ENCODE measurements at regions not wholly inside any gene's neighbourhood (a gene's known extent, or its start where the extent isn't known, plus 50 kb on each side); places are given as distances from the start of the nearest gene placed in this dataset.

DNA sequence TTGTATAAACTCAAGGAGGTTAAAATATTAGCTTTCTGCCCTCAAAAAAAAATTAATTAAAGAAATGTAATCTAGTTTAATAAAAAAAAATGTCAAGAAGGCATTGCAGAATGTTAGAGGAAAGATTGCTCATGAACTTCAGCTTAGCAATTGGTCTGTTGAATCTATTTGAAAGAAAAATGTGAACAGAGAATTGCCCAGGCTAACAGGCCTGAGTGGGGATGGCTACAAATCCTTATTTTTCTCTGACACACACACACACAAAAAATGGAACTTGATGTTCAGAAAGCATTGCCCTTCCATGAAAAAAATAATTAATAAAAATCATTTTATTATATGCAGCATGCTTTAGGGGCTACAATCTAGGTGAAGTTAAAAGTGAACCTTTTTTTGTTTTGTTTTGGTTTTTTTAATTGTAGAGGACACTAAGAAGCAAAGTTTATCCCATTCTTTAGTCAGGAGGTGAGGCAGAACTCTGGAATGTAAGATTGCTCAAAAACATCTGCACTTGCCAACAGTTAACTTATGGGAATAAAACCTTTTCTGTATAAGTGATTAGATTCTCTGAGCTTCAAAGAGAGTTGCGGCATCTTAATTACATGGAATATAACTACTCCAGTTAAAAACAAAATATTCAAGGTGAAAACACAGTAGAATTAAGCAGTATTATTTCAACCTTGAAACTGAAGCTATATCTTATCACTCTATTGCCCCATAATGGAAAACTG is 658.5 kb upstream of the ADGRL2 start:
- H3K36me3 ChIP-seq (ENCODE audit: control insufficient read depth in 5 of 5, insufficient read depth in 5 of 5, low read length in 5 of 5): no peaks in the 10 kb centered on the region
- no peak overlapping the region for H3K9ac ChIP-seq (ENCODE audit: low read length in 5 of 5)
- peaks cover 0 to 14% (median 0%) of the 10 kb centered on the region in 5 donors for H3K4me1 ChIP-seq (ENCODE audit: control insufficient read depth in 5 of 5, insufficient read depth in 5 of 5, low read length in 5 of 5)
- H3K27me3 ChIP-seq (ENCODE audit: control insufficient read depth in 5 of 5, insufficient read depth in 4 of 5, low read length in 5 of 5): no peaks in the 10 kb centered on the region
- no peak overlapping the region for H3K4me3 ChIP-seq (ENCODE audit: low read depth in 1 of 5, low read length in 5 of 5)
- no peaks in the 10 kb centered on the region for H3K9me3 ChIP-seq (ENCODE audit: control insufficient read depth in 5 of 5, low read length in 5 of 5)
- H3K27ac ChIP-seq (ENCODE audit: low read depth, low read length): no peak overlapping the region

- H3K36me3 ChIP-seq (ENCODE audit: control insufficient read depth in 5 of 5, insufficient read depth in 5 of 5, low read length in 5 of 5): no peaks in the 10 kb centered on the region
- H3K9ac ChIP-seq (ENCODE audit: low read length in 5 of 5): no peak overlapping the region
- no peak overlapping the region for H3K4me3 ChIP-seq (ENCODE audit: low read depth in 1 of 5, low read length in 5 of 5)
- no peaks in the 10 kb centered on the region for H3K9me3 ChIP-seq (ENCODE audit: control insufficient read depth in 5 of 5, low read length in 5 of 5)
- no peak overlapping the region for H3K27ac ChIP-seq (ENCODE audit: low read depth, low read length)
- no peaks in the 10 kb centered on the region for H3K4me1 ChIP-seq (ENCODE audit: control insufficient read depth in 5 of 5, insufficient read depth in 5 of 5, low read length in 5 of 5)
- no peaks in the 10 kb centered on the region for H3K27me3 ChIP-seq (ENCODE audit: control insufficient read depth in 5 of 5, insufficient read depth in 4 of 5, low read length in 5 of 5)
These were observed 665.2 kb upstream of the ADGRL2 start for GRCh38 chr1:81135524-81135923.

- Histone ChIP-seq H3K4me1 (ENCODE audit: control insufficient read depth in 5 of 5, insufficient read depth in 5 of 5, low read length in 5 of 5) (no peaks in the 10 kb centered on the region), H3K4me3 (ENCODE audit: low read depth in 1 of 5, low read length in 5 of 5) (no peak overlapping the region), H3K36me3 (ENCODE audit: control insufficient read depth in 5 of 5, insufficient read depth in 5 of 5, low read length in 5 of 5) (no peaks in the 10 kb centered on the region), H3K9ac (ENCODE audit: low read length in 5 of 5) (no peak overlapping the region), H3K9me3 (ENCODE audit: control insufficient read depth in 5 of 5, low read length in 5 of 5) (no peaks in the 10 kb centered on the region), H3K27me3 (ENCODE audit: control insufficient read depth in 5 of 5, insufficient read depth in 4 of 5, low read length in 5 of 5) (no peaks in the 10 kb centered on the region), H3K27ac (ENCODE audit: low read depth, low read length) (no peak overlapping the region)
These were observed 671.0 kb upstream of the ADGRL2 start for GRCh38 chr1:81129776-81130175.

GRCh38 chr1:81129366-81129765 is 671.4 kb upstream of the ADGRL2 start:
- H3K4me3 ChIP-seq (ENCODE audit: low read depth in 1 of 5, low read length in 5 of 5): no peak overlapping the region
- no peaks in the 10 kb centered on the region for H3K27me3 ChIP-seq (ENCODE audit: control insufficient read depth in 5 of 5, insufficient read depth in 4 of 5, low read length in 5 of 5)
- no peaks in the 10 kb centered on the region for H3K4me1 ChIP-seq (ENCODE audit: control insufficient read depth in 5 of 5, insufficient read depth in 5 of 5, low read length in 5 of 5)
- no peak overlapping the region for H3K9ac ChIP-seq (ENCODE audit: low read length in 5 of 5)
- H3K27ac ChIP-seq (ENCODE audit: low read depth, low read length): no peak overlapping the region
- H3K9me3 ChIP-seq (ENCODE audit: control insufficient read depth in 5 of 5, low read length in 5 of 5): no peaks in the 10 kb centered on the region
- no peaks in the 10 kb centered on the region for H3K36me3 ChIP-seq (ENCODE audit: control insufficient read depth in 5 of 5, insufficient read depth in 5 of 5, low read length in 5 of 5)

- no peaks in the 10 kb centered on the region for H3K27me3 ChIP-seq (ENCODE audit: control insufficient read depth in 5 of 5, insufficient read depth in 4 of 5, low read length in 5 of 5)
- H3K36me3 ChIP-seq (ENCODE audit: control insufficient read depth in 5 of 5, insufficient read depth in 5 of 5, low read length in 5 of 5): no peaks in the 10 kb centered on the region
- H3K4me3 ChIP-seq (ENCODE audit: low read depth in 1 of 5, low read length in 5 of 5): no peak overlapping the region
- no peak overlapping the region for H3K27ac ChIP-seq (ENCODE audit: low read depth, low read length)
- no peak overlapping the region for H3K9ac ChIP-seq (ENCODE audit: low read length in 5 of 5)
- H3K9me3 ChIP-seq (ENCODE audit: control insufficient read depth in 5 of 5, low read length in 5 of 5): no peaks in the 10 kb centered on the region
- H3K4me1 ChIP-seq (ENCODE audit: control insufficient read depth in 5 of 5, insufficient read depth in 5 of 5, low read length in 5 of 5): no peaks in the 10 kb centered on the region
These were observed 672.7 kb upstream of the ADGRL2 start for GRCh38 chr1:81128079-81128478.

DNA sequence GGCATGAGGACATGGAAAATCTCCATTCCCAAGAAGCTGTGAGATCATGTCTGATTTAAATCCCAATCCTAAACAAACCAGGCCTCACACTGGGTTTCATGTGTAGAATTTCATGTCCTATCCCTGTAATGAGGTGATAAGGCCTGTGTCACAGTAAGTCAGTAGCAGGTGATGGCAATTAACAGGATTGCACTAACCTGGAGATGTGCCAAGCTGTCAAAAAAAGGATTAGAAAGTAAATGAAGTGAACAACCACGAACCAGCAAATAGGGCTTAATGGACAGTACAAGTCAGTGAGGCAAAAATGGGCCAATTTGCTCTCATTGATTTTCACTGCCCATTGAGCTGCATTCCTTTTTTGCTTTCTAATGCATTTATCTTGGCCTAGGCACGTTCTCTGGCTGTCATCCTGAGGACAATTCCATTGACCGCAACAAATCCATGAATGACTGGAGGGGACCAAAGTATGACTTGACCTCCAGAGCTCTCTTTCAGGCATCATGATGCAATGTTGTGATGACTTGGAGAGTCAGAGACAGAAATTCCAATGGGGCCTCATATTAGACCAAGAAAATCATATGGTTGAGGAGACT is 673.6 kb upstream of the ADGRL2 start:
- H3K27me3 ChIP-seq (ENCODE audit: control insufficient read depth in 5 of 5, insufficient read depth in 4 of 5, low read length in 5 of 5): no peaks in the 10 kb centered on the region
- no peak overlapping the region for H3K27ac ChIP-seq (ENCODE audit: low read depth, low read length)
- no peaks in the 10 kb centered on the region for H3K4me1 ChIP-seq (ENCODE audit: control insufficient read depth in 5 of 5, insufficient read depth in 5 of 5, low read length in 5 of 5)
- H3K4me3 ChIP-seq (ENCODE audit: low read depth in 1 of 5, low read length in 5 of 5): no peak overlapping the region
- no peak overlapping the region for H3K9ac ChIP-seq (ENCODE audit: low read length in 5 of 5)
- H3K36me3 ChIP-seq (ENCODE audit: control insufficient read depth in 5 of 5, insufficient read depth in 5 of 5, low read length in 5 of 5): no peaks in the 10 kb centered on the region
- H3K9me3 ChIP-seq (ENCODE audit: control insufficient read depth in 5 of 5, low read length in 5 of 5): no peaks in the 10 kb centered on the region

DNA sequence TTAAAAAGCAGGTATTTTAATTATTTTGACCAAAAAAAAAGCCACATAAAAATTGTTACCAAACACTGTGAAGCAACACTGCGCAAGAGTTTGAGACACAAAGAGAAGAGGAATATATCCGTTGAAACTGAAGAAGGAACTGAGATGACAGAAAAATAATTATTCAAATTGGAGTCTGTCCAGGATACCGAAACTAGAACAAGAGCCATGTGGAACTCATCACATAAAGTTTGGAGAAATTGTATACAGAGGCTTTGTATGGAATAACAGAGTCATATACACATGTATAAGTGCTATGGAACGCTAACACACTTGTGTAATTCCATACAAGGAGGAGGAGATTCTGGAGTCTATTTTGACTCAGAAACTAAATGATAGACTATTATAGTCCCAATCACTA is 675.1 kb upstream of the ADGRL2 start:
- H3K9ac ChIP-seq (ENCODE audit: low read length in 5 of 5): no peak overlapping the region
- no peaks in the 10 kb centered on the region for H3K36me3 ChIP-seq (ENCODE audit: control insufficient read depth in 5 of 5, insufficient read depth in 5 of 5, low read length in 5 of 5)

DNA sequence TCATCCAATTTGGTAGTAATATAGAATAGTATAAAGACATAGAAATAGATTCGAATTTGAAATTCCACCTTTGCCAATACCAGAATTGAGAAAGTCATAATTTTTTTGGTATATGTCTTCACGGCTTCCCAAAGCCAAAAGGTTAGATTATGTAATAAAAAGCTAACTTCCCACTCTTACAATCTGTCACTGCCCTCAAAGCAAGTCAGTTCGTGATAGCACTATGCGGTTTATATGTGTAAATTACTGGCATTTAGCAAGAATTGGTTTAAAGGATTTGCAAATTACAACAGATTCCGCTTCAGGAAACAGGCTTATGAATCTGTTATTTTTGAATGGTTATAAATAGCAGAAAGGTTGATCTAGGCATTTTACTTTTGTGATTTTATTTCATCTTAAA is 679.4 kb upstream of the ADGRL2 start:
- no peaks in the 10 kb centered on the region for H3K36me3 ChIP-seq (ENCODE audit: control insufficient read depth in 5 of 5, insufficient read depth in 5 of 5, low read length in 5 of 5)
- no peaks in the 10 kb centered on the region for H3K4me1 ChIP-seq (ENCODE audit: control insufficient read depth in 5 of 5, insufficient read depth in 5 of 5, low read length in 5 of 5)
- no peak overlapping the region for H3K4me3 ChIP-seq (ENCODE audit: low read depth in 1 of 5, low read length in 5 of 5)
- no peak overlapping the region for H3K27ac ChIP-seq (ENCODE audit: low read depth, low read length)
- no peaks in the 10 kb centered on the region for H3K9me3 ChIP-seq (ENCODE audit: control insufficient read depth in 5 of 5, low read length in 5 of 5)
- no peaks in the 10 kb centered on the region for H3K27me3 ChIP-seq (ENCODE audit: control insufficient read depth in 5 of 5, insufficient read depth in 4 of 5, low read length in 5 of 5)
- H3K9ac ChIP-seq (ENCODE audit: low read length in 5 of 5): no peak overlapping the region

More for the DNA sequence above, 675.1 kb upstream of the ADGRL2 start:
- Histone ChIP-seq H3K27me3 (ENCODE audit: control insufficient read depth in 5 of 5, insufficient read depth in 4 of 5, low read length in 5 of 5) (no peaks in the 10 kb centered on the region), H3K4me1 (ENCODE audit: control insufficient read depth in 5 of 5, insufficient read depth in 5 of 5, low read length in 5 of 5) (no peaks in the 10 kb centered on the region), H3K4me3 (ENCODE audit: low read depth in 1 of 5, low read length in 5 of 5) (no peak overlapping the region), H3K9me3 (ENCODE audit: control insufficient read depth in 5 of 5, low read length in 5 of 5) (no peaks in the 10 kb centered on the region), H3K27ac (ENCODE audit: low read depth, low read length) (no peak overlapping the region)

GRCh38 chr1:81119319-81119718 is 681.4 kb upstream of the ADGRL2 start:
- Histone ChIP-seq H3K27ac (ENCODE audit: low read depth, low read length) (no peak overlapping the region), H3K27me3 (ENCODE audit: control insufficient read depth in 5 of 5, insufficient read depth in 4 of 5, low read length in 5 of 5) (no peaks in the 10 kb centered on the region), H3K4me3 (ENCODE audit: low read depth in 1 of 5, low read length in 5 of 5) (no peak overlapping the region), H3K4me1 (ENCODE audit: control insufficient read depth in 5 of 5, insufficient read depth in 5 of 5, low read length in 5 of 5) (no peaks in the 10 kb centered on the region), H3K36me3 (ENCODE audit: control insufficient read depth in 5 of 5, insufficient read depth in 5 of 5, low read length in 5 of 5) (no peaks in the 10 kb centered on the region), H3K9ac (ENCODE audit: low read length in 5 of 5) (no peak overlapping the region), H3K9me3 (ENCODE audit: control insufficient read depth in 5 of 5, low read length in 5 of 5) (no peaks in the 10 kb centered on the region)

DNA sequence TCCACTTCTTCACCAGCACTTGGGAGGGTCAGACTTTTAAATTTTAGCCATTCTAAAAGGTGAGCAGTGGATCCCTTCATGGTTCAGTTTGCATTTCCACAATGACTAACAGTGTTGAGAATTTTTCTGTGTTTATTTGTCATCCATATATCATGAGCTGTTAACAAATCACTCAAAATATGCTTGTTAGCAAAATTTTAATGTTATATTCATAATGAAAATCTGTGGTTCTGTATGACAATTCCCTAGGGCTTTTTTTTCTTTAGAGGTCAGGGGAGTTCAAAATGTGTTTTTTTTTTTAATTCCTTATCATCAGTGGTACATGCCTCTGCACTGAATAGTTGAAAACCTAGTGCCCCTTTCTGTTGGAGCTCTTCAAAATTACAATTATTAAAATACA is 682.2 kb upstream of the ADGRL2 start:
- Histone ChIP-seq H3K27ac (ENCODE audit: low read depth, low read length) (no peak overlapping the region), H3K27me3 (ENCODE audit: control insufficient read depth in 5 of 5, insufficient read depth in 4 of 5, low read length in 5 of 5) (no peaks in the 10 kb centered on the region), H3K36me3 (ENCODE audit: control insufficient read depth in 5 of 5, insufficient read depth in 5 of 5, low read length in 5 of 5) (no peaks in the 10 kb centered on the region), H3K9me3 (ENCODE audit: control insufficient read depth in 5 of 5, low read length in 5 of 5) (no peaks in the 10 kb centered on the region), H3K4me3 (ENCODE audit: low read depth in 1 of 5, low read length in 5 of 5) (no peak overlapping the region), H3K9ac (ENCODE audit: low read length in 5 of 5) (no peak overlapping the region), H3K4me1 (ENCODE audit: control insufficient read depth in 5 of 5, insufficient read depth in 5 of 5, low read length in 5 of 5) (no peaks in the 10 kb centered on the region)
